Left renal pelvis (tissue), 4 donors: ENCODE measurements at regions not wholly inside any gene's neighbourhood (a gene's known extent, or its start where the extent isn't known, plus 50 kb on each side); places are given as distances from the start of the nearest gene placed in this dataset.

Experiments
- DNase-seq, 4 donors: peaks; one replicate each; pipeline ENCODE4 v3.0.0-alpha.2; 2013; ENCODE audit warnings: low read depth in 4 of 4, low spot score in 3 of 4

GRCh38 chr10:2748287-2748686 lies 319.1 kb upstream of the PFKP start:
- DNase-seq: no peak

GRCh38 chr10:2746638-2747037 lies 320.7 kb upstream of the PFKP start:
- DNase-seq: no peak

DNA sequence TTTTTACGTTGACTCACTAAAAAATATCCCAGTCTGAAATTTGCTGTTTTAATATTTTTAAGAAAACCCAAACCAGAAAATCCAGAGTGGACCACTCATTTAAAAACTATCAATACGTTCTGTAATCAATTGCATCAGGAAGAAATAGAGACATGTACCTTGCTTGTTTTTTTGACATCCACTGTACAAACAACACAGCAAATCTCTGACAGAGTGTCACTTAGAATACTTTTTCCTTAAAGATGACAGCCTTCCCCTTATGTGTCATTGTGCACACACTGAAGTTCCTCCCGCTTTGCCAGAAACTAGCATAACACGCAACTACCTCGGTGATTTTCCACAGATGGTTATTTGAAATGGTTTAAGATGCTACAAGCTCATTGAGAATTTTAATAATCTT lies 321.7 kb upstream of the PFKP start:
- DNase-seq: no peak

- peak in 1 of 4 donors; percentile 25 for DNase-seq
These were observed 322.7 kb upstream of the PFKP start for GRCh38 chr10:2744547-2745200.

- no peak for DNase-seq
These were observed 332.7 kb upstream of the PFKP start for GRCh38 chr10:2734603-2735002.

GRCh38 chr10:2733278-2733963 lies 333.9 kb upstream of the PFKP start:
- no peak for DNase-seq

DNA sequence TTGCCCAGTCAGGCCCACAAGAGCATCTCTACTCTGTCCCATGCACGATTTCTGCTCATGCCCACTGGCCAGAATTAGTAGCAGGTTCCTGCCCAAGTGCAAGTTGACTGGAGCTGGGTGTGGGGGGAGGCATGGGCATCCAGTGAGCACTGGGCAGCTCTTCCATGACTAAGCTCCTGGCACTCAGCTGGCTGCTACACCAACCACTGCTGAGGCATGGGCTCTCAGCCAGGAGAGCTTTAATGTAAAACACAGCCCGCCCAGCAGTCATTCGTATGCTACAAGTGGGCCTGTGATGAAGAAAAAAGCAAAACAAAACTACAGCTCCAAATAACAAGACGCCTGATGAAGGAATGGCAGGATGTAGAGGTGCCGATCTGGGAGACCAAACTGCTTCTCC lies 335.4 kb upstream of the PFKP start:
- DNase-seq: no peak

- DNase-seq: no peak
These were observed 338.2 kb upstream of the PFKP start for GRCh38 chr10:2729197-2729596.

GRCh38 chr10:2728087-2728486 lies 339.3 kb upstream of the PFKP start:
- no peak for DNase-seq

GRCh38 chr10:2716596-2716995 lies 350.8 kb upstream of the PFKP start:
- no peak for DNase-seq

- DNase-seq: no peak
These were observed 352.8 kb upstream of the PFKP start for GRCh38 chr10:2714597-2714996.

DNA sequence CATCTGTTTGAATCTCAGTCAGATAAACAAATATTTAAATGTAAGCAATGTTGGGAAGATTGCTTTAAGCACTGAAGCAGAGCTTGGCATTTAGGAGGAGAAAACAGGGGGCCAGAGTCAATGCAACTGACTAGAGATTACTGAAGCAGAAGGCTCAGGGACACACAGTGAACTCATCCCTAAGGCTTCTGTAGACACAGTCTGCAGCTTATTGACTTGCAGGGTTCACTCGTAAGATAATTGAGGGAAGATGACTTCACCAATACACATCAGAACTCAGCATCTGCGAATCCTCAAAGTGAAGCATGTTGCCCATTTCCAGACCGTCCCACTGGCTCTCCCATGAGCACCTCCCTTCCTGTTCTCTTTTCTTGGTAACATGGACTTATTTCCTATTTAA lies 363.4 kb upstream of the PFKP start:
- DNase-seq: no peak

DNA sequence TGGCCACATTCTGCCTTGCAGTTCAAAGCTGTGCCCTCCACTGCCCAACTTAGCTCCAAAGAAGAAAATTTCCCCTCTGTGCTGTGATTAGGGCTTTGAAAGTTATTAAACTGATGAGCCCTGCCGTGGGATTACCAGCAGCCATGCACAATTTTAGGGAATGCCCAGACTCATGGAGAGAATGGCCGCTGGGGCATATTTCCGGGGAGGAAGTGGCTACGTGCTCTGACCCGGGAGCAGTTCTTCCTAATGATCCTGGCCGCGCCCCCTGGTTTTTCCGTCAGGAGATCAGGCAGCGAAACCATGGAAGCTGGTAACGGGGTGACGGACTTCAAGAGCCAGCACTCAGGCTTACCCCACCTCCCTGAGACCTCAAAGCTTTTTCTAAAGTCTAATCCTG lies 365.5 kb upstream of the PFKP start:
- DNase-seq: no peak

DNA sequence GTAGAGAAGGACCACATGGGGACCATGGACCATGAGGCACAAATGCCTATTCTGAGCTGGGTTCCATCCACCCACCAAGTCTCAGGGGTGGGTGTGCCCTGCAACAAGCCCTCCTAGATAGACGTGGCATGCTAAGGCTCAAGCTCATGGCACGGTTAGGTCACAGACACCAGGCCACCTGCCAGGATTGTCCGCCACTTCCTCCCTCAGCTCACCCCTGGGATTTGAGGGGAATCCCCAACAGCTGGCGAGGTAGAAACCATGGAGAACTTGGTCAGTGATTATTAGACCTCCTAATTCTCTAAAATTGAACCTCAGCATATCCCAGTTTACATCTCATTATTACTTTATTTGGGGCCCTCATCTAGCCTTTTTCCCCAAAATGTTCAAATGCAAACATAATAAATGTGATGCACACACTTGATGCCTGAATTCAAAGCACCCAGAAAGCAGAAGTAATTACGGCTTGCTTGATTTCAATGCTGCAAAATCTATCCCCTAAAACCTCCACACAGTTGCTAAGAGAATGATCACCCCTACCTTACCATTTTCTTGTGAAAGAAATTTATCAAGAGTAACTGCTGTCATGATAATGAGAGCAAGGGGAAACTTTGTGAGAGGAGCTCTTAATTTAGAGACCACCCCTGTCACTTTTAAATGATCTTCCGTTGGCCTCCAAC lies 366.6 kb upstream of the PFKP start:
- no peak for DNase-seq

GRCh38 chr10:2688958-2689357 lies 378.4 kb upstream of the PFKP start:
- no peak for DNase-seq

GRCh38 chr10:2686691-2687090 lies 380.7 kb upstream of the PFKP start:
- DNase-seq: no peak

DNA sequence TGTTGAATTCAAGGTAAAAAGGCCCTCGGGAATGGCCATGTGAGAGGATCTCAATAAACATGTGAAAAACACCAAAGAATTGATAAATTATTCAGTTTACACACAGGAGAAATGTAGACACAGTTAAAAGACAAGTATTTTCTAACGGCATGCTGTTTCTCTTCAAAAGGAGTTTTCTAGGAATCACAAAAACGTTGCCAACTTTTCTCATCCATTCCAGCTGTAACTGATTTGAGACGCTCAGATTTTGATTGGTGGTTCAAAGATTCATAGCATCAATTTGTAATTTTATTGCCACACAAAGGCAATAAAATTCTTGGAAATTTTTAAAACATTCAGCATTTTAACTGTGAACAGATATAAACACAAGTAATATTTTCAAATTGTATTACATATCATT lies 384.9 kb upstream of the PFKP start:
- DNase-seq: peak in 3 of 4 donors; percentile 5 to 18 (median 10)

DNA sequence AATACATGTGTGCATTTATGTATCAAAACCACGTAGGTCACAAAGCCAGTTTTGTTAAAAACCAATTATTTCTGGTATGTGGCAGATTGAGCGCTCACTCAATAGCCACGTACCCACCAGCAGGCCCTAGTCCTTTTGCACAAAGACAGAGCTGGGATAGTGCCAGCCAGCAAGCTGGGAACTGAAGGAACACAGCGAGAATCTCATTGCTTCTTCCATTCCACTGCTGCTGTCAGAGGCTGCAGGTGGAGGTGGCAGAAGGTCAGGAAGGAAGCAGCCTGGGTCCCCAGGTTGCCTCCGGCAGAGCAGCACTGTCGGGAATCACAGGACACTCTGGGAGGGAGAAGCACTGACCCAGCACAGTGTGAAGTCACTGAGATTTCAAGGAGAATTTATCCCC lies 385.5 kb upstream of the PFKP start:
- no peak for DNase-seq

GRCh38 chr10:2680821-2681220 lies 386.5 kb upstream of the PFKP start:
- DNase-seq: no peak

GRCh38 chr10:2679646-2680045 lies 387.7 kb upstream of the PFKP start:
- DNase-seq: no peak

DNA sequence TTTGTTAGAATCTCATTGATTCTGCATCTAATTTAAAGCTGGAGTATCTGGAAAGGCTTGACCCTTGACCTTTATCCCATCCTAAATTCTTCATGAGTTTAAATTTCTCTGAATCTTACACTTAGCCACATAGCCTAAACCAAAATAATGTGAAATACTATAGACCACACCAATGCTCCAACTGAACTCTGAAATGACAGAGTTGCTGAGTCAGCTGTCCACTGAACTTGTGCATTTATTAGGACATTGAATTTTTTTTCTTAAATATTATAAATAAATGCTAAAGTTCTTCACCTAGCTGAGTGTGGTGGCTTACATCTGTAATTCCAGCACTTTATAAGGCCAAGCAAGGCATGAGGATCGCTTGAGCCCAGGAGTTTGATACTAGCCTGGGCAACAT lies 390.9 kb upstream of the PFKP start:
- no peak for DNase-seq

DNA sequence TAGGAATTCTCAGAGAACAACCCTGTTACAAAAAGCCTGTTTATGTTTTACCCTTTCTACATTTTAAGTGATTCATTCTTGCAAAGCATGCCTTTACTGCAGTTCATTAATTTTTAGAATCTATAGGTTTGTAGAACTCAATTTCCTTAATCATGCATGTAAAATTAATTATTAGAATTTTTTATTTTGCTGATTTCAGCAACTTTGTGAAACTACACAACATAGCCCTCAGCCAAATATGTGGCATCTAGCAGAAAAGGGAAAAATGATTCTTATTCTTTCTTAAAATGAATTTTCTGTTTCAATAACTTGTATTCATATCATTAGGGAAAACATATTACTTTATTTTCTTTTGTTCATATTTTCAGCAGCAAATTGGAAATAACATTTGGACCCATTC lies 392.9 kb upstream of the PFKP start:
- DNase-seq: no peak
